ELR (cell line): ENCODE measurements at regions not wholly inside any gene's neighbourhood (a gene's known extent, or its start where the extent isn't known, plus 50 kb on each side); places are given as distances from the start of the nearest gene placed in this dataset.

Source experiments
- DNase-seq: peaks from one replicate; pipeline ENCODE4 v3.0.0-alpha.2; 2015; ENCODE audit warnings: low read depth

- DNase-seq, result no peak
These were observed 316.5 kb downstream of the CDH26 start for GRCh38 chr20:60274717-60275116.

DNA sequence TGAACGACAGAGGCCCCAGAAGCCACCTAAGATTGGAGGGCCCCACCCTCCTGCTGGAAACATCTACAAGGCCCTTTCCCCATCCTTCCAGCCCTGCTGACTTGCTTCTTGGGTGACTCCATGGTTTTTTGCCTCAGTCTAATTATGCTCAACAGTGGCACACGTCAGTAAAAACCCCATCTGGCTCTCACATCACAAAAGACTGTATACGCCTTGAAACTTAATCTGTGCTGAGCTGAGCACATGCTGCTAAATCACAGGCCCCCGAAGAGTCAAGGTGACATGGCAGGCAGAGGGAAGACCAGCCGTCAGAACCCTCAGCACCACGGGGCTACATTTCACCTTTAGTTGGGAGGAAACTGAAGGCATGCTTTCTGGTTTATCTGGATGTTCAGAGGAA lies 323.1 kb downstream of the CDH26 start:
- no peak for DNase-seq

DNA sequence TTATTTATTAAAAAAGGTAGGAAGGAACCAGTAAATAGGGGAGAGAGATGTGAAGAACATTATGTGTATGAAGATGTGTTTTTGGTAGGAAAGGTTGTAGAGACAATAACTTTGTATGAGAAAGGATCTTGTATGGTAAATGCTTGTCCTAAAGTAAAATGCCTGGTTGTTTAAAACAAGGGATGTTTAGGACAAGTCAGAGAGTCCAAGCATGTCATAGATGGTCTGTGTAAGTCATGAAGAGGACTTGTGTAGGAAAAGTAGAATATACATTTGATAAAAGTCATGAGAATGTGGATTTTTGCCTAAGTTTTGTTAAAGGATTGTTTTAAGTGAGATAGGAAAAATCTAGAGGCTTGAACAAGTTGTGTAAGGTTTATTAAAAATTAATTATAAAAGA lies 325.1 kb downstream of the CDH26 start:
- peak; percentile 41 for DNase-seq

DNA sequence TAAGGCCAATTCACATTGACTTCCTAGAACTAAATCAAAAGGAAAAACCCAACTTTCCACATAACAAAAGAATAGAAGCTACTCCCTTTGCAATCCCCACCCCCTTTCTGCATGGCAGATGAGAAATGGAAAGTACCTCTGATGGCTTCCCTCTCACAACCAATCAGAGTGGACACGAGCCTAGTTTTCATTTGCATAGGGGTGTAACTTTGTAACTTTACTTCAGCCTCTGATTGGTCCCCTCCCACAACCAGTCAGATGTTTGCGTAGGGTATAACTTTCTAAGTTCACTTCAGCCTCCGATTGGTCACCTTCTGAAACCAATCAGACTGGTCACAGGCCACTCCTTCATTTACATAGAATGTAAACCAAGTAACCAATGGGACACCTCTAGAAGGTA lies 328.5 kb downstream of the CDH26 start:
- no peak for DNase-seq

DNA sequence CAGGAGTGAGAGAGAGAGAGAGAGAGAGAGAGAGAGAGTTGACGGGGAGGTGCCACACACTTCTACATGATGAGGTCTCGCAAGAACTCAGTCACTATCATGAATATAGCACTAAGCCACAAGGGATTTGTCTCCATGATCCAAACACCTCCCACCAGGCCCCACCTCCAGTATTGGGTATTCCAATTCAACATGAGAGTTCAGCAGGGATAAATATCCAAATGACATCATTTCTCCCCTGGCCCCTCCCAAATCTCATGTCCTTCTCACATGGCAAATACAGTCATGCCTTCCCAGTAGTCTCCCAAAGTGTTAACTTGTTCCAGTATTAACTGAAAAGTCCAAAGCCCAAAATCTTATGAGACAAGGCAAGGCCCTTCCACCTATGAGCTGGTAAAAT lies 330.7 kb downstream of the CDH26 start:
- DNase-seq, result no peak

- DNase-seq, result no peak
These were observed 333.8 kb downstream of the CDH26 start for GRCh38 chr20:60292001-60292520.

- no peak for DNase-seq
These were observed 336.4 kb downstream of the CDH26 start for GRCh38 chr20:60294632-60295031.

DNA sequence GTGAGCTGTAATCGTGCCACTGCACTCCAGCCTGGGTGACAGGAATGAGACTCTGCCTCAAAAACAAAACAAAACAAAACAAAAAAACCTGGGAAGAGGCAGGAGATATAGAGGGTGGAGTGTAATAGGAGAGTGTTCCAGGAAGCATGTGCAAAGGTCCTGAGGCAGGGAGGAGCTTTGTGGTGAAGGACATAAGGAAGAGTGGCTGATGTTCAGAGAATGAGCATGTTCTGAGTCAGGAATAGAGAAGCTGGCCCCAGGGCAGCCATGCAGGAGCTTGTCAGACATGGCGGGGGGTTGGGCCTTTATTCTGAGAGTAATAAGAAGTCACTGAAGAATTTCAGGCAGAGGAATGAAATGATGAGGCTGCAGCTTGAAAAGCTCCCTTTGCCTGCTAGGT lies 337.0 kb downstream of the CDH26 start:
- DNase-seq, result peak; percentile 42

DNA sequence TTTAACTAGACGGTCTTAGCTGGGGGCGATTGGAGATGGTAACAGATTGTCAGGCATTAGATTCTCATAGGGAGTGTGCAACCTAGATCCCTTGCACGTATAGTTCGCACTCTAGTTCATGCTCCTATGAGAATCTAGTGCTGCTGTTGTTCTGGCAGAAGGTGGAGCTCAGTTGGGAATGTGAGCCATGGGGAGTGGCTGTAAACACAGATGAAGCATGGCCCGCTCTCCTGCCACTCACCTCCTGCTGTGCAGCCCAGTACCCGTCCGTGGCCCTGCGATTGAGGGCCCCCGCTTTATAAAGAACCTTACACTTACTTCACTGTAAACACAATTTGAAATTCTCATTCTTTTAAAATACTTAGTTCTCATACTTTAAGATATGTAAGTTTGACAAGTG lies 339.4 kb downstream of the CDH26 start:
- DNase-seq, result no peak

DNA sequence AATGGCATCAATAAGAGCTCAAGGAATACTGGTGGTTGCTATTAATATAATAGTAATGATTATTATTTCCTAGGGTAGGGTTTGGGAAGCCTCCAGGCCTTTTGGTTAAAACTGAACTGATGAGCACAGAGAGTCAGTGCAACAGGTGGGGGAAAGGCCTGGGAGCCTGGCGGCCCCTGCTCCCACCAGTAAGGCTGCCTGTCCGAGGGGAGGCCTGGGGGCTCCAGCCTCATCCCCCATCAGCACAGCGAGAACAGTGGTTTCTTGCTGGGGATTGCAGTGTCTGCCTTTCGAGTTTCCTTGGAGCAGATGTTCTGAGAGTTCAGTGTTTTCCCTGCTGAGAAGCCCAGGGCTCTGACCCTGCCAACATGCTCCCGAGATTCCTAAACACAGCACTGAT lies 340.4 kb downstream of the CDH26 start:
- DNase-seq, result no peak

DNA sequence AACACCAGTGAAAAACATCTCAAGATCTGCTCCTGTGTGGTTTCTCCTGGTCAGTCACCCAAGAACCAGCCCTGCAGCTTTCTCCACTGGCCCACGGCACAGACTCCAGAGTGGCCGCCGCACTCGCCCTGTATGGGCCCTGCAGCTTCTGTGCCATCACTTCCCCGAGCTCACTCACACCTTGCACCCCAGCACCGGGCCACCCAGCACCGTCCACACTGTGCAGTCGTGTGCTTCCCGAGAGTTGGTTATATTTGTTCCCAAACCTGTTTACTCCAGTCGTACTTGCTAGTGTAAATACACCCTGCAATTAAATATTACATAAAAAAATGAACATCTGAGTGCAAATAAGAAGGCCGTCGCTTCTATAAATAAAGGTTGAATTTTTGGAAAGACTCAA lies 341.7 kb downstream of the CDH26 start:
- DNase-seq, result no peak

DNA sequence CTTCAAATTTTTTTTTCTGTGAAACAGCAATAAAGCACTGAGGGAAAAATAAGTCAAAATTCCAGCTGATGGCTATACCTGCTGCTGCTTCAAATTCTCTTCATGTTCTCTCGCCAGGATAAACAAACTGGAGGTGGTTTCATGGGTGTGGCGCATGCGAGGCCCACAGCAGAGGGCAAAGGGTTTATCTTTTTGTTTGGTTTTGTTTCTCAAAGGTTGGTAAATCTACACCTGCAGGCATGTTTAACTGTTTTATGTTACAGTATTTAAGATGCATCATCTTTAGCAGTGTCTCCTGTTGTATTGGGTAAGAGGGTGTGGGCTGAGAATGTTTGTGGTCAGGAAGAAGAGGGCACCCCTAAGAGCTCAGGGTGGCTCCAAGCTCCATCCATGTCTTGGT lies 342.2 kb downstream of the CDH26 start:
- no peak for DNase-seq

- DNase-seq, result no peak
These were observed 344.7 kb downstream of the CDH26 start for GRCh38 chr20:60302875-60303274.

DNA sequence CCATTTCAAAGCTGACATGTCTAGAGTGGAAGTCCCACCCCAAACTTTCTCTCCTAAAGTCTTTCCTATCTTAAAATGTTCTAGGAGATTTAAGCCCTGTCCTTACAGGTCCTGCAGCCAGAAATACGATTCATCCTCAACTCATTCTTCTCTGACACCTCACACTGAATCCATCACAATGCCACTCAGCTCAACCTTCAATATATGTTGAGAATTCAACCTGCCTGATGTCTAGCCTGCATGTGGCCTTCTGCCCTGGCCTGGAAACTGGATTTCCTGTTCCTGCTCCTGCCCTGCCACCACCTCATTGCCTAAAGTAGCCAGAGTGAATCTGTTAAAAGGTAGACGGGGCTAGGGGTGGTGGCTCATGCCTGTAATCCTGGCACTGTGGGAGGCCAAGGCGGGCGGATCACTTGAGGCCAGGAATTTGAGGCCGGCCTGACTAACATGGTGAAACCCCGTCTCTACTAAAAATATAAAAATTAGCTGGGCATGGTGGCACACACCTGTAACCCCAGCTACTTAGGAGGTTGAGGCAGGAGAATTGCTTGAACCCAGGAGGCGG lies 345.9 kb downstream of the CDH26 start:
- DNase-seq, result no peak

- DNase-seq, result no peak
These were observed 346.7 kb downstream of the CDH26 start for GRCh38 chr20:60304931-60305330.

GRCh38 chr20:60306105-60306504 lies 347.9 kb downstream of the CDH26 start:
- no peak for DNase-seq

GRCh38 chr20:60306551-60306950 lies 348.3 kb downstream of the CDH26 start:
- DNase-seq, result no peak

DNA sequence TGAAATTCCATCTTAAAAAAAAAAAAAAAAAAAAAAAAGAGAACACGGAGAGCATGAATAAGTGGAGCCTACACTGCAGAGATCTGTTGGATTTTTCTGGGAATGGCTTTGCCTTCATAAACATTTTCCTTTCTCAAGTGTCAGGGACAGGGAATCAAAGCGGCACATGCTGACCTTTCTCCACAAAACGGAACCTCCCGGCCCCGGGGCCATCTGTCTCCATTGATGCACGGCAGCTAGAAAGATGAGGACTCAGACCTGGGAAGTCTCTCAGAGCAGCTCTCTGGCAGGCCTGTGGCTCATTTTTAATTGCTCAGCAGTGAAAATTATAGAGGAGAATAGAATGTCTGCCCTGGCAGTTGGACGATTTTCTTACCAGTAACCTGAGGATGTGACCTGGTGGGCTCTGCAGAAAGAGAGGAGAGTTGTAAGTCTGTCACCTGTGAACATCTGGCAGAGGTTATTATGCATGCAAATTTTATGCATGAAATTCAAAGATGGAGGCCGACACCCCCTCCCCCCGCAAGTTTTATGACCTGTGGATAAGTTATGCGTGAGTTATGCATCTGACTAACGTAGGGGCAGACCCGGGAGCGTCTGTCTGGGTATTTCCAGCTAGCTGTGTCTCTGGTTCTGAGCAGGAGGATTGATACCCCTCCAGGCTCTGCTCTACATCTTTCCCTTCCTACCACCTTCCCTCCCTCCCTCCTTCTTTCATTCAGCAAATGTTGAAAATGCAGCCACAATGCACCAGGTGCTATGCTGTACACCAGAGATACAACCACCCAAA lies 352.5 kb downstream of the CDH26 start:
- no peak for DNase-seq

GRCh38 chr20:60313191-60313590 lies 355.0 kb downstream of the CDH26 start:
- DNase-seq, result no peak

- DNase-seq, result no peak
These were observed 355.4 kb downstream of the CDH26 start for GRCh38 chr20:60313614-60314013.

DNA sequence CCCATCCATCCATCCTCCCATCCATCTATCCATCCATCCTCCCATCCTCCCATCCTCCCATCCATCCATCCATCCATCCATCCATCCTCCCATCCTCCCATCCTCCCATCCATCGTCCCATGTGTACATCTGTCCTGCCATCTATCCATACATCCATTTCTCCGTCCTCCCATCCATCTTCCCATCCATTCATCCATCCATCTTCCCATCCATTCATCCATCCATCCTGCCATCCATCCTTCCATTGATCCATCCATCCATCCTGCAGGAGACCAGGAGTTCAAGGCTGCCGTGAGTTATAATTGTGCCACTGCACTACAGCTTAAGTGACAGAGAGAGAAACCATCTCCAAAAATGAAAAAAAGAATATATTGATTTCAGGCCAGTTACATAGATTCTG lies 356.5 kb downstream of the CDH26 start:
- DNase-seq, result no peak

GRCh38 chr20:60316476-60317158 lies 358.4 kb downstream of the CDH26 start:
- no peak for DNase-seq

DNA sequence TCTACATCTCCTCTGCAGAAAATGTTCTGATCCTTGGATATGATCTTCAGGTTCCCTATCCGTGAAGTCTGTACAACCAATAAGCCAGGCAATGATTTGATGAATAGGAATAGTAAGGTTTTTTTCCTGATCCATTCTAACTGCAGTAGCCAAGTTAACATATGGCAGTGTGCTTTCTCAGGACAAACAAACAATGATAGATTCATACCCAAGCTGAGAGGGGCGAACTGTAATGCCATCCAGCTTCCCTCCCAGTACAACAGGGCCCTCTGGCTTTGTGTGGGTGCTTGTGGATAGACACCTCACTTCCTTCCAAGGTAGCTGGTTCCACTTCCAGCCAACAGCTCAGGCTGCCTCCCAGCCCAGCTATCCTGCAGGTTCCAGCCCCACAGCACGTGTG lies 359.2 kb downstream of the CDH26 start:
- DNase-seq, result no peak
